HepG2 (cell line): ENCODE measurements at regions not wholly inside any gene's neighbourhood (a gene's known extent, or its start where the extent isn't known, plus 50 kb on each side); places are given as distances from the start of the nearest gene placed in this dataset.

Experiments used
- CREB1 ChIP-seq, 2 experiments: fragments of 450-650 bp in 1 of 2; IDR thresholded peaks; 2 replicates each; pipeline ENCODE4 v1.6.1; 2016 to 2017; ENCODE audit warnings: control low read depth in 1 of 2, mild to moderate bottlenecking in 1 of 2, missing compliant biosample characterization in 1 of 2, missing genetic modification characterization in 1 of 2
- HDAC1 ChIP-seq: sonication (generic); formaldehyde crosslinking; IDR thresholded peaks from 2 replicates; pipeline ENCODE4 v1.5.1; 2020; ENCODE audit warnings: mild to moderate bottlenecking, missing genetic modification reagents
- IRF9 ChIP-seq: sonication (generic); formaldehyde crosslinking; IDR thresholded peaks from 2 replicates; pipeline ENCODE4 v1.8.0; 2022; ENCODE audit warnings: missing genetic modification reagents, mild to moderate bottlenecking, borderline replicate concordance
- MATR3 ChIP-seq: sonication (generic); formaldehyde crosslinking; IDR thresholded peaks from 2 replicates; pipeline ENCODE4 v1.4.0; 2020; ENCODE audit warnings: missing genetic modification reagents
- NONO ChIP-seq, 2 experiments: fragments of 450-650 bp in 1 of 2; sonication (generic) in 1 of 2; formaldehyde crosslinking in 1 of 2; IDR thresholded peaks in 1 of 2; conservative IDR thresholded peaks in 1 of 2; 2 replicates each; pipeline versions ENCODE4 v1.6.1 to v1.8.0; 2017 to 2022; ENCODE audit warnings: mild to moderate bottlenecking in 1 of 2, missing genetic modification reagents in 1 of 2, moderate library complexity in 1 of 2
- PPARG ChIP-seq: conservative IDR thresholded peaks from 2 replicates; pipeline ENCODE4 v1.6.1; 2016; ENCODE audit warnings: missing biosample characterization, missing genetic modification reagents
- RBAK ChIP-seq: sonication (generic); formaldehyde crosslinking; IDR thresholded peaks from 2 replicates; pipeline ENCODE4 v1.5.1; 2020; ENCODE audit warnings: mild to moderate bottlenecking, missing genetic modification reagents
- TEAD3 ChIP-seq: optimal IDR thresholded peaks from 2 replicates; pipeline ENCODE3; 2016; ENCODE audit warnings: borderline replicate concordance
- TOPORS ChIP-seq: sonication (generic); formaldehyde crosslinking; IDR thresholded peaks from 2 replicates; pipeline ENCODE4 v1.8.0; 2023; ENCODE audit warnings: mild to moderate bottlenecking, missing genetic modification reagents
- TRAFD1 ChIP-seq: sonication (generic); formaldehyde crosslinking; IDR thresholded peaks from 2 replicates; pipeline ENCODE4 v1.5.1; 2020; ENCODE audit warnings: missing genetic modification reagents, mild to moderate bottlenecking, borderline replicate concordance
- TSC22D2 ChIP-seq: sonication (generic); formaldehyde crosslinking; IDR thresholded peaks from 2 replicates; pipeline ENCODE4 v1.5.1; 2020; ENCODE audit warnings: missing genetic modification reagents, mild to moderate bottlenecking, borderline replicate concordance
- ZKSCAN8 ChIP-seq: IDR thresholded peaks from 2 replicates; pipeline ENCODE4 v1.6.1; 2016; ENCODE audit warnings: borderline replicate concordance, missing genetic modification reagents, missing compliant biosample characterization
- ZNF18 ChIP-seq: sonication (generic); formaldehyde crosslinking; IDR thresholded peaks from 2 replicates; pipeline ENCODE4 v1.8.0; 2022; ENCODE audit warnings: mild to moderate bottlenecking, missing genetic modification reagents; ENCODE audit not compliant: insufficient replicate concordance
- ZNF281 ChIP-seq: sonication (generic); formaldehyde crosslinking; IDR thresholded peaks from 2 replicates; pipeline ENCODE4 v1.4.0; 2020; ENCODE audit warnings: missing genetic modification reagents, borderline replicate concordance
- ZNF546 ChIP-seq: sonication (generic); formaldehyde crosslinking; conservative IDR thresholded peaks from 2 replicates; pipeline ENCODE4 v1.8.1; 2023; ENCODE audit warnings: mild to moderate bottlenecking, missing genetic modification reagents
- ZNF710 ChIP-seq: sonication (generic); formaldehyde crosslinking; IDR thresholded peaks from 2 replicates; pipeline ENCODE4 v1.5.0; 2020; ENCODE audit warnings: mild to moderate bottlenecking, missing genetic modification reagents, borderline replicate concordance
- ZNF740 ChIP-seq: sonication (generic); formaldehyde crosslinking; IDR thresholded peaks from 2 replicates; pipeline ENCODE4 v1.4.0; 2020; ENCODE audit warnings: missing genetic modification reagents
- ZNF746 ChIP-seq: sonication (generic); formaldehyde crosslinking; IDR thresholded peaks from 2 replicates; pipeline ENCODE4 v1.8.0; 2022; ENCODE audit warnings: mild to moderate bottlenecking, missing genetic modification reagents

GRCh38 chr6:30828027-30828962, 56.0 kb upstream of the DDR1 start (continued):
- TF ChIP-seq IRF9 (CRISPR knock-in tag) (peak; percentile 80), PPARG (CRISPR knock-in tag) (no peak), TRAFD1 (CRISPR knock-in tag) (peak; percentile 28; the same call in 1 of the 2 replicates), TSC22D2 (CRISPR knock-in tag) (no peak), ZNF710 (CRISPR knock-in tag) (no peak), CREB1 (IDR thresholded peaks at IDR 0.05) (no peak), CREB1 (CRISPR knock-in tag; IDR thresholded peaks at IDR 0.05) (no peak), ZNF281 (CRISPR knock-in tag) (no peak), ZNF740 (no peak; the same call in 1 of the 2 replicates), NONO (IDR thresholded peaks at IDR 0.05) (no peak), NONO (CRISPR knock-in tag; conservative IDR thresholded peaks at IDR 0.05) (no peak), TOPORS (CRISPR knock-in tag) (no peak), RBAK (CRISPR knock-in tag) (no peak), ZNF546 (0 out of 2 replicates have a peak, but pooled peaks have one; percentile 36), ZKSCAN8 (CRISPR knock-in tag) (no peak), HDAC1 (CRISPR knock-in tag) (no peak), TEAD3 (CRISPR knock-in tag) (peak; percentile 51), ZNF746 (CRISPR knock-in tag) (no peak), ZNF18 (CRISPR knock-in tag) (no peak), MATR3 (CRISPR knock-in tag) (no peak)
